Hepatic stellate cell (primary cell): ENCODE measurements at regions not wholly inside any gene's neighbourhood (a gene's known extent, or its start where the extent isn't known, plus 50 kb on each side); places are given as distances from the start of the nearest gene placed in this dataset.

Source experiments
- DNase-seq: peaks from one replicate; pipeline ENCODE4 v3.0.0; 2011; ENCODE audit warnings: low spot score

- DNase-seq: peak; percentile 7
These were observed 72.3 kb upstream of the TNMD start for GRCh38 chrX:100512471-100512870.

GRCh38 chrX:100494646-100495370 is 84.7 kb upstream of the PCDH19 start:
- no peak for DNase-seq

GRCh38 chrX:100491174-100491573 is 81.1 kb upstream of the PCDH19 start:
- no peak for DNase-seq

- no peak for DNase-seq
These were observed 77.7 kb upstream of the PCDH19 start for GRCh38 chrX:100487795-100488194.

- no peak for DNase-seq
These were observed 74.9 kb upstream of the PCDH19 start for GRCh38 chrX:100484971-100485370.

- DNase-seq: no peak
These were observed 69.3 kb upstream of the PCDH19 start for GRCh38 chrX:100479329-100479728.

- no peak for DNase-seq
These were observed 68.7 kb upstream of the PCDH19 start for GRCh38 chrX:100478714-100479306.

GRCh38 chrX:100477958-100478357 is 67.9 kb upstream of the PCDH19 start:
- DNase-seq: no peak

- no peak for DNase-seq
These were observed 67.4 kb upstream of the PCDH19 start for GRCh38 chrX:100477467-100477866.
